ENCODE measurements at regions not wholly inside any gene's neighbourhood (a gene's known extent, or its start where the extent isn't known, plus 50 kb on each side); places are given as distances from the start of the nearest gene placed in this dataset.

DNA sequence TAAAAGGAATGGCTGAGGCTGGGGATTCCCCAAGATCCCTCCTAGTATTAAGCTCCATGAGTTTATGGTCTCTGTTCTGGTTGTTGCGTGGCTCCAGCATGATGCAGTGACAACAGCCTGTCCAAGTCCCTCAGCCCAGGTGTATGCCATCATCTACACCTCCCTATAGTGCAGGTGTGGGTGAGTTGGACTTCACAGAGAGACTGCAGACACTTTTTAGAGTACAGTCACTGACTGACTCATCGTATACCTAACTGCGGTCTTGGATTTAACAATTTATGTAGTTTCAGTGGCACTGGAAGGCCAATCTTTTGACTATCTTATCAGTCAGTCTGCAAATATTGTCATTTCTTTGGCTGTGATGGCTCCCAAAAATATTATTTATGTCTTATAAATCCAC, 415.0 kb downstream of the TMX3 start:
- Histone ChIP-seq H3K27ac (no peak overlapping the region), H3K4me3 (no peak overlapping the region), H3K27me3 (no peaks in the 10 kb centered on the region), H3K9me3 (no peaks in the 10 kb centered on the region), H3K36me3 (no peaks in the 10 kb centered on the region), H3K4me1 (no peaks in the 10 kb centered on the region)
- TF ChIP-seq EP300 (IDR thresholded peaks at IDR 0.05; ENCODE audit: low read depth) (no peak), POLR2A (IDR thresholded peaks at IDR 0.05) (no peak), POLR2AphosphoS5 (IDR thresholded peaks at IDR 0.05) (no peak)
- TF ChIP-seq, protein P1, sequence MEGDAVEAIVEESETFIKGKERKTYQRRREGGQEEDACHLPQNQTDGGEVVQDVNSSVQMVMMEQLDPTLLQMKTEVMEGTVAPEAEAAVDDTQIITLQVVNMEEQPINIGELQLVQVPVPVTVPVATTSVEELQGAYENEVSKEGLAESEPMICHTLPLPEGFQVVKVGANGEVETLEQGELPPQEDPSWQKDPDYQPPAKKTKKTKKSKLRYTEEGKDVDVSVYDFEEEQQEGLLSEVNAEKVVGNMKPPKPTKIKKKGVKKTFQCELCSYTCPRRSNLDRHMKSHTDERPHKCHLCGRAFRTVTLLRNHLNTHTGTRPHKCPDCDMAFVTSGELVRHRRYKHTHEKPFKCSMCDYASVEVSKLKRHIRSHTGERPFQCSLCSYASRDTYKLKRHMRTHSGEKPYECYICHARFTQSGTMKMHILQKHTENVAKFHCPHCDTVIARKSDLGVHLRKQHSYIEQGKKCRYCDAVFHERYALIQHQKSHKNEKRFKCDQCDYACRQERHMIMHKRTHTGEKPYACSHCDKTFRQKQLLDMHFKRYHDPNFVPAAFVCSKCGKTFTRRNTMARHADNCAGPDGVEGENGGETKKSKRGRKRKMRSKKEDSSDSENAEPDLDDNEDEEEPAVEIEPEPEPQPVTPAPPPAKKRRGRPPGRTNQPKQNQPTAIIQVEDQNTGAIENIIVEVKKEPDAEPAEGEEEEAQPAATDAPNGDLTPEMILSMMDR (IDR thresholded peaks at IDR 0.05): no peak
- DNase-seq: no peak
- intact Hi-C loops (cut with DNase I; ENCODE audit: low total_unique reads): no loop called here
- 60 to 72% methylated on average over 1 to 3 of the region's 3 CpGs for WGBS, 2 donors (ENCODE audit: low coverage in 1 of 2)
- in situ Hi-C loops (cut with MboI; ENCODE audit: low pct_ligation_motif_present in 1 of 4, low pct_unique_long_range_greater_than_20kb in 1 of 4, low sequenced_read_pairs in 3 of 4): no loop called here

DNA sequence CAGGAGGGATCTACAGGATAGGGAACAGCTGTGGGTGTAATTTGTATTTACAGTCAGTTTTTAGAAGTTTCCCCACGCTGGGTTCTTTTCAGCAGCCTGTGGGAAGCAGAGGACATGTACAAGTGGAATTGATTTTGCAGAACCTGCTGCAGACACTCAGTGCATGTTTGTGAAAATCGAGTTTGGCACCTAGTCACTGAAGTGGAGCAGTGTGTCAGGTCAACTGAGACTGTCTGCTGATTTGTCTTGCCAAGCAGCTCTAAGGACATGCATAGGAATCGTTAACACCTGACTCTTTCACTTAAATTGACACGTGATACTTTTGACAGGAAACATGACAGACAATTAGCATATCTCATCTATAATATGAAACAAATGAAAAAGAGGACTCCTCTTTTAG, 416.6 kb downstream of the TMX3 start:
- H3K27me3 ChIP-seq: no peaks in the 10 kb centered on the region
- WGBS, 2 donors (ENCODE audit: low coverage in 1 of 2): 23 to 50% methylated on average over 2 to 4 of the region's 4 CpGs
- no peaks in the 10 kb centered on the region for H3K4me1 ChIP-seq
- no peak for DNase-seq
- H3K4me3 ChIP-seq: no peak overlapping the region
- TF ChIP-seq POLR2AphosphoS5 (IDR thresholded peaks at IDR 0.05): no peak
- TF ChIP-seq, protein P1 (IDR thresholded peaks at IDR 0.05): no peak
- no peak for TF ChIP-seq POLR2A (IDR thresholded peaks at IDR 0.05)
- TF ChIP-seq EP300 (IDR thresholded peaks at IDR 0.05; ENCODE audit: low read depth): no peak
- in situ Hi-C loops (cut with MboI; ENCODE audit: low pct_ligation_motif_present in 1 of 4, low pct_unique_long_range_greater_than_20kb in 1 of 4, low sequenced_read_pairs in 3 of 4): no loop called here
- intact Hi-C loops (cut with DNase I; ENCODE audit: low total_unique reads): no loop called here
- no peaks in the 10 kb centered on the region for H3K9me3 ChIP-seq
- no peak overlapping the region for H3K27ac ChIP-seq
- no peaks in the 10 kb centered on the region for H3K36me3 ChIP-seq

DNA sequence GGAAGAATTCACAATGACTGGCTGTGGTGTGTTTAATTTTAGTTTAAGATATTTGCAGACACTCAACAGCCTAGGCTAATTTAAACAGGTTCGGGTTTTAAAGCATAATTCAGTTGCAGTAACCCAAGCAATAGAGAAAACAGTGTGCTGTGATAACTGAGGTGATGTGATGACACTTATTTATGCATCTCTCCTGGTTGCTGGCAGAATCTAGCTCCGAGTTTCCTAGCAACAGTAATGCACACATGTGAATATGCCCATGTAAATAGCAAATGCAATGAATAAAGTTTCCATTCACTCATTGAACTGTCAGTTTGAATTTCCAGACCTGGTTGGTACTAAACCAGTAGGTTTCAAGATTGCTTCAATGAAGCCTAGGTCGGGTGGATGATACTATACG, 426.5 kb downstream of the TMX3 start:
- Histone ChIP-seq H3K4me1 (no peaks in the 10 kb centered on the region), H3K27ac (no peak overlapping the region), H3K27me3 (no peaks in the 10 kb centered on the region), H3K4me3 (no peak overlapping the region), H3K36me3 (no peaks in the 10 kb centered on the region), H3K9me3 (no peaks in the 10 kb centered on the region)
- WGBS, 2 donors (ENCODE audit: low coverage in 1 of 2): 53 to 58% methylated on average over 4 of the region's 4 CpGs
- no peak for DNase-seq
- intact Hi-C loops (cut with DNase I; ENCODE audit: low total_unique reads): no loop called here
- no peak for TF ChIP-seq POLR2A (IDR thresholded peaks at IDR 0.05)
- no peak for TF ChIP-seq POLR2AphosphoS5 (IDR thresholded peaks at IDR 0.05)
- TF ChIP-seq, protein P1 (IDR thresholded peaks at IDR 0.05): no peak
- no peak for TF ChIP-seq EP300 (IDR thresholded peaks at IDR 0.05; ENCODE audit: low read depth)
- in situ Hi-C loops (cut with MboI; ENCODE audit: low pct_ligation_motif_present in 1 of 4, low pct_unique_long_range_greater_than_20kb in 1 of 4, low sequenced_read_pairs in 3 of 4): no loop called here

DNA sequence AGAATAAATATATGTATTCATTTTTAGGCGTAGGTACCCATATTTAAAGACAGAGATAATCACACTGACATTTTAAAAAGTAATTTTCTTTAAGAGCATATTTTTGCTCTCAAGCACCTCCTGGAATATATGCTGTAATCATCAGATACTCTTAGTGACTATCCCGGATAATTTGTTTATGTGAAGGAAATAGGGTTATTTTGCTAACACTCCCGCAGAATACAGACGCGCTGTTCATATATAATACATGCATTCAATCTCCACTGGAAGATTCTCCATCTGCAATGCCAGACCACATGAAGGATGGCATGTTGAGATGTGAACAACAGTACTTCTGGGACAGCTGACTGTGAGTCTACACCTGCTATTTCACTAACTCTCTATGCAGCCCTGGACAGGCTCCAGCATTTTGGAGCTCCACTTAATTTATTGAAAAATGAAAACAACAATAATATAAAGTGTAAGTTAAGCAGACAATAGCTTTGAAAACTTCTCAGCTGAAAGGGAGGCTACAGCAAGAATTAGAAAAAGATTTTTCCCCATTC, 430.6 kb downstream of the TMX3 start:
- H3K4me1 ChIP-seq: no peaks in the 10 kb centered on the region
- H3K9me3 ChIP-seq: no peaks in the 10 kb centered on the region
- no peak for DNase-seq
- 70 to 85% methylated on average over 3 to 5 of the region's 5 CpGs for WGBS, 2 donors (ENCODE audit: low coverage in 1 of 2)
- in situ Hi-C loops (cut with MboI; ENCODE audit: low pct_ligation_motif_present in 1 of 4, low pct_unique_long_range_greater_than_20kb in 1 of 4, low sequenced_read_pairs in 3 of 4): no loop called here
- H3K36me3 ChIP-seq: no peaks in the 10 kb centered on the region
- H3K27me3 ChIP-seq: no peaks in the 10 kb centered on the region
- H3K4me3 ChIP-seq: no peak overlapping the region
- intact Hi-C loops (cut with DNase I; ENCODE audit: low total_unique reads): no loop called here
- no peak overlapping the region for H3K27ac ChIP-seq
- TF ChIP-seq EP300 (IDR thresholded peaks at IDR 0.05; ENCODE audit: low read depth): no peak
- no peak for TF ChIP-seq POLR2A (IDR thresholded peaks at IDR 0.05)
- TF ChIP-seq POLR2AphosphoS5 (IDR thresholded peaks at IDR 0.05): no peak
- TF ChIP-seq, protein P1 (IDR thresholded peaks at IDR 0.05): no peak
